NCI-H2107 treated with DMSO at 0.1 percent for 48 hours (cell line): ENCODE measurements at regions not wholly inside any gene's neighbourhood (a gene's known extent, or its start where the extent isn't known, plus 50 kb on each side); places are given as distances from the start of the nearest gene placed in this dataset.

Experiments used
- DNase-seq: peaks from one replicate; lab custom pipeline; 2025; ENCODE audit not compliant: unreplicated experiment; lab: John Stamatoyannopoulos, UW

GRCh38 chr16:76164970-76165558 lies 112.1 kb upstream of the CNTNAP4 start:
- DNase-seq: no peak

DNA sequence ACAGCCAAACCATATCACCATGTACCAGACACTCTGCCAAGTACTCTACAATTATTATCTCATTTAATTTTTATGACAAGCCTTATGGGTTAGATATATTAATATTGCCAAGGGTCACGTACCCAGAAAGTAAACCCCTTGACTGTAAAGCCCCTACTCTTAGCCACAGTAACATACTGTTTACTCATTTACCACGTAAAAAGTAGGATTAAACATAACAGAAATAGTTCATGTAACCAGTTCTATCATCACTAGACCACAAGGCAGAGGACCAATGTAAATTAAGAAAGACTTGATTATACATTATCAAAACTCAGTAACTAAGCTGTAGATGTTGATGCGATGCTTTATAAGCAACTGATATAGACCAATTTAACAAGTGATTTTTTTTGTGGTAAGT lies 101.5 kb upstream of the CNTNAP4 start:
- no peak for DNase-seq

DNA sequence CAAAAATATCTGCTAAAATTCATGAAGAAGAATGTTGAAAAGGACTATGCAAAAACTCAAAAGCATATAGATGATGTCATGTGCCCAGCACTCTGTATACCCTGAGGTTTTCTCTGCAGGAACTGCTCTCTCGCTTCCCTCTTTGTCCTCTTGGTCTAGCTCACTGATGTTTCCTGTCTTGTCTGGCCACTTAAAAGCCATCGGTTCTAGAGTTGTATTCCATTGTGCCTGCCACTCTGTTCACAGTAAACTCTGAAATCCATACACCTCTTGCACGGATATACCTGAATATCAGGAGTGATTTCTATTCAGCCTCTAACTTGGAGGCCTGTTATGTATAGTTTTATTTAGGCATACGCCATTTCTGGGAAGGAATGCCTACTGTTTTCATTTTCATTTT lies 101.0 kb upstream of the CNTNAP4 start:
- no peak for DNase-seq

GRCh38 chr16:76176616-76177015 lies 100.6 kb upstream of the CNTNAP4 start:
- no peak for DNase-seq

- no peak for DNase-seq
Measured at GRCh38 chr16:76182041-76182635, 95.1 kb upstream of the CNTNAP4 start.

DNA sequence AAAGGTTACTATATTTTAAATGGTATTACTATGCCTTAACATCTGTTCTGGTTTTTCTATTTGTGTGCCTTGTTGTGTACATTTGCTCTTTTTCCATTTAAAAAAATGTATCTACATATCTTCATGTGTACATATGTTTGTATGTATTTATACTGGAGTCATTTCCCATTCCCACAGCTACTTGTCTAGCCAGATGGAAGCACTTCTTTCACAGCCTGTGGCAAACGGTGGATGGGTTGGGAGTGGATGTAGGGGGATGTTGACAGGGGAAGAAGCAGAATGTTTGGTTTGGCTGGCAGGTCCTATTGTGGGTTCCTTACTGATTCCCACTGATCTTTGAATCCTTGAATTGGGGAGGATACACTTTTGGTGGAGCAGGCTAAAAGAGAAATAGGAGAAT lies 93.6 kb upstream of the CNTNAP4 start:
- no peak for DNase-seq

DNA sequence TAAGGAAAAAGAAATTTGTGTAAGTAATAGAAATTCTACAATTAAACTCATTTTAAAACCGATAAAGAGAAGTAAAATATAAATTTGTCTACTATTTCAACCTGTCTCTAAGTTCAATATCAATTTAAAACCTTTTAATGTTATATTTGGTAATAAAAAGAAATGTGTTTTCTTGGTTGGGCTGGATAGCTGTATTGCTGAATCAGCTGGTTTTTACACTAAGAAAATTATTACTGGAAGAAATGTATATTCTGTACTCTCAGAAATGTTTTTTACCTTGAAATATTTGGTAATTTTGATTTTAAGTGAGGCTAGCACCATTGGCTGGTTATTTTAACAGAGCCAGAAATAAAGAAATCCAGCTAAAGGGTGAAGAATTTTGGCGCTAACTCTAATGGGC lies 87.1 kb upstream of the CNTNAP4 start:
- no peak for DNase-seq

DNA sequence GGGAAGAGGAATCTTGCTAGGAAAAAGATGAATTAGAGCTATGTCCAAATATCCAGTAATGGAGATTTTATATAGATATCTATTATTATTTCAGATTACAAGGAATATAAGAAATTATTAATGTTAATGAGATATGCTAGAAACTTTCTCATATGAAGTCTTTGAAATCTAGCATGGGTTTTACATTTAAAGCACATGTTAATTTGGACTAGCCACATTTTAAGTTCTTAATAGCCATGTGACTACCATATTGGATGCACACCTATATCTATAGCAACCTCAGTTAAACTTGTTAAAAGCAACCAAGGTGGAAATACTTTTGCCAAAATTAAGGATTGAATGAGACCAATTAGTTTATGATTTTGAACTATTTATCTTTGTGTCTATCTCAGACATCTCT lies 86.7 kb upstream of the CNTNAP4 start:
- DNase-seq: no peak

DNA sequence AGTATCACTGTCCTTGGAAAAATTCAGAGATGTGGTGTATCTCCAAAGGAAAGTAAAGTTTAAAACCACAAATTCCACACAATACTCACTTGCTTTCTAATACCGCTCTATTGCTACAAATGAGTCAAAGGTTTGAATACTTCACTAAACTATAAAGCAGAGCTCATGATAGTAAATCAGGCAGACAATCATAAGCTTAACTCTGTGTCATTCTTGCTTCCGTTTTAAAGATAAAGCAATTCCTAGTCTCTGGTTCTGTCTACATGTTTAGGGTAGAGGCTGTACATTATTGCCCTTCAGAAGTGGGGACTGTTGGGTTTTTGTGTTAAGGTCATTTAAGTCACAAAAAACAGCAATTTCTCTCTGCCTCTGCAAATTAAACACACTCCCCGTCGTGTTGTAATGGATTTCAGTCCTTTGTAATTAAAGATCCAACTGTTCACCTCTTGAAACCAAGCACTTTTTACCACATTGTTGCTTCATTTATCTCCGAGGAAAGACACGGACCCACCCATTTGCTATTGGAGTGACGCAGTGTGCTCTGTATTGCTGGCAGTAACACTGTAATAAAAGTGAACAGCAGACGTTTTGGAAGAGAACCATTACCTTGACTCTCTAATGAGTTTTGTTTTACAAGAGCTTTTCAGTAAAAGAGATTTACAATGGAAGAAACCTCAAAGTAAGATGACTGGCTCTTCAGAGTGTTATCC lies 83.1 kb upstream of the CNTNAP4 start:
- DNase-seq: no peak

- no peak for DNase-seq
Measured at GRCh38 chr16:76194616-76195015, 82.6 kb upstream of the CNTNAP4 start.

DNA sequence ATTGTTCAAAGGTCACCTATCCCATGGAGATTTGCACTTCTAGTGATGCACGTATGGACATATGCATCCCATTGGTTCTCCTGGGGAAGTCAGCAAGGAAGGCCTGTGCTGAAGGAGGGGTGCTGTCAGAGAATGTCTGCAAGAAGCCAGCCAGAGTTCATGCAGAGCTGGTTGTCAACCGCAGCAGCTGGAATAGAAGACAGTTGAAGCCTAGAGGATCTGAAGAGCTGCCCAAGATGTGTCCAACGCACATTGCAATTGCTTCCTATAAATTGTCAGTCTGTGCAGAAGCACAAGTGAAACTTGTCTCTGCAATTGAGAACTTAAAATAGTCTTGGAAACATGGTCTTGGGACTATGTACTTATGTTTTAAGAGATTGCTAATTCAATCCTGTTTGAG lies 82.1 kb upstream of the CNTNAP4 start:
- DNase-seq: no peak

DNA sequence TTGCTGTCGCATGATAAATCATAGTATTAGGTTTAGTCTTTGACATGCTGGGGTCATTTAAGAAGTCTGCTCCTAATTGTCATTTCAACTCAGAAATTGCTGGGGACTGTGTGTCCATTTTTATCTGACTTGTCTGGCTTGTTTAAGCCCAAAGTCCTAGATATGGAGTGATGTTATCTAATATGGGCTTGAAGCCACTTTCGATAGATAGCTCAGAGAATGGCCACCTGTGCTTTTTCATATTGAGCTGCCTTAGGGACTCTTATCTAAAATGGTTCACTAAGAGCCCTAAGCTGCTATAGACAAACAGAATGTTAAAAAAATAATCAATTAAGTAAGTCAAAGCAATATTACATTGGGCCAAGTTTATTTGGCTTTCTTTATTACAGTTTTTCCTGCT lies 81.6 kb upstream of the CNTNAP4 start:
- DNase-seq: no peak

GRCh38 chr16:76197900-76198299 lies 79.3 kb upstream of the CNTNAP4 start:
- no peak for DNase-seq

- DNase-seq: no peak
Measured at GRCh38 chr16:76199681-76200220, 77.5 kb upstream of the CNTNAP4 start.

DNA sequence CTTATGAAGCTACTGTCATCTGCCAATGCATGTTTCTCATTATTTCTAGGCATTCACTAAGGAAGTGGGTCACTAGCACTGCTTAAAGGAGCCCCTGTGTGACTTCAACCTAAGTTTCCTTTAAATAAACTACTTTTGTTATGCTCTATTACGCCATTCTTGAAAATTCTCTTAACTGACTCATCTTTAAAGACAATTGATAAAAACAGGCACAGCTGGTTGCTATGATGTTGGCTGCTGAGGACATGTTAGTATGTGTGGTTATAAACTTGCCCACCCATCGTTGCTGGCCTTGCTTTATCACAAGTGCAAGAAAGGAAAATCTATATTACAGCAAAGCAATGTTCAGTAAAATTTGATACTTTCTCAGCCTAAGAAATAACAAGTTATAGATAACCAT lies 75.8 kb upstream of the CNTNAP4 start:
- no peak for DNase-seq

- DNase-seq: no peak
Measured at GRCh38 chr16:76204249-76204648, 73.0 kb upstream of the CNTNAP4 start.

- DNase-seq: no peak
Measured at GRCh38 chr16:76207270-76207669, 69.9 kb upstream of the CNTNAP4 start.

- DNase-seq: no peak
Measured at GRCh38 chr16:76210157-76210556, 67.0 kb upstream of the CNTNAP4 start.

DNA sequence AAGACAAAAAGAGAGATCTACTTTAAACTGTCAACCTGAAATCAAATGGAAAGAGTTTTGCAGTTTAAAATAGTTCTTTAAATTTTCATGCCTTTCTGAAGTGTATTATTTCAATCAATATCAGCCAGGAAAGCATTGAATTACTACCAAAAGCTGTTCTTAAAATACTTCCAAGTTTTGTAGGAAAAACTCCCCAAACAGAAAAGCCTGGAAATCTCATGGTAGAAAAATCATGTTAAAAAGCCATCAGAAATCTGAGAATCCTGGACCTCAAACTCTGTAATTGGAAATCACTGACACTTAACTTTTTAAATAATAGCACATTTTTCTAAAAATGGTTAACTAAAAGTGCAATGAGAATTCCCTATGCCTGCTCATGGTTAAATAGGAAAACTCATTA lies 63.3 kb upstream of the CNTNAP4 start:
- no peak for DNase-seq

GRCh38 chr16:76214856-76215255 lies 62.3 kb upstream of the CNTNAP4 start:
- DNase-seq: no peak

DNA sequence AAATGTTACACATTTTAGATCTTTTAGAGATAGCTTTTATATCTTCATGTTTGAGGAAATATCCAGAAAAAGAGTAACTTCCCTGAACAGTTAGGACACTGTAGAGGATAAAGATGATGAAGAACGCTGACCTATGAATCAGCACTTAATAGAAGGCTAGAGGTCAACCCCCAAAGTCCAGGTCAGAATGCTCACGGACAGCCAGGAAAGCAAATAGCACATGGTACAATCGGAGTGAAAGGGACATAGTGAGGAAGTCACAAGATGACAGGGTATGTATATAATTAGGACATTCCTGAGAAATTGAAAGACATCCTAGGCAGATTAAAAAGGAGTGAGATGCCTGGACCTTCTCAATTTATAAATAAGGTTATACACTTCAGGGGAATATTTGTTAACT lies 55.1 kb upstream of the CNTNAP4 start:
- DNase-seq: no peak

GRCh38 chr16:76222853-76223252 lies 54.3 kb upstream of the CNTNAP4 start:
- no peak for DNase-seq
